Ascending aorta (tissue), 2 donors: ENCODE measurements at regions not wholly inside any gene's neighbourhood (a gene's known extent, or its start where the extent isn't known, plus 50 kb on each side); places are given as distances from the start of the nearest gene placed in this dataset.
"Not testable (repeated sequence)": the region's sequence is repeated elsewhere in the genome, so short reads cannot be mapped to it uniquely, and the experiment has no call there.

Source experiments
- DNase-seq, 2 donors: peaks; one replicate each; pipeline ENCODE4 v3.0.0-alpha.2; 2019; ENCODE audit warnings: low spot score in 2 of 2
- H3K27ac ChIP-seq, 2 donors: fragments of 200-600 bp; sonication (generic); one replicate each; pipeline ENCODE4 v1.5.1; 2016 to 2017; ENCODE audit warnings: mild to moderate bottlenecking in 1 of 2
- H3K27me3 ChIP-seq: fragments of 200-600 bp; sonication (generic); one replicate; pipeline ENCODE4 v1.5.1; 2017
- H3K36me3 ChIP-seq, 2 donors: fragments of 200-600 bp; sonication (generic); one replicate each; pipeline ENCODE4 v1.5.1; 2016
- H3K4me1 ChIP-seq, 2 donors: fragments of 200-600 bp; sonication (generic); one replicate each; pipeline ENCODE4 v1.5.1; 2016 to 2017; ENCODE audit warnings: mild to moderate bottlenecking in 1 of 2
- H3K4me3 ChIP-seq, 2 donors: fragments of 200-600 bp; sonication (generic); one replicate each; pipeline ENCODE4 v1.5.1; 2016 to 2017; ENCODE audit warnings: mild to moderate bottlenecking in 1 of 2
- H3K9me3 ChIP-seq, 2 donors: fragments of 200-600 bp; sonication (generic); one replicate each; pipeline ENCODE4 v1.5.1; 2016
- intact Hi-C: fragments of 100-400 bp; cut with DNase I; formaldehyde crosslinking; loops from one replicate; pipeline ENCODE4 v1.15.1; 2023
- TF ChIP-seq, protein P1 (sequence below), 3 experiments: fragments of 200-600 bp in 2 of 3; fragments of 450-650 bp in 1 of 3; sonication (generic) in 2 of 3; IDR thresholded peaks; one replicate each; pipeline ENCODE4 v1.5.1; 2016 to 2019; ENCODE audit warnings: antibody characterized with exemption in 3 of 3, mild to moderate bottlenecking in 1 of 3, moderate library complexity in 1 of 3

DNA sequence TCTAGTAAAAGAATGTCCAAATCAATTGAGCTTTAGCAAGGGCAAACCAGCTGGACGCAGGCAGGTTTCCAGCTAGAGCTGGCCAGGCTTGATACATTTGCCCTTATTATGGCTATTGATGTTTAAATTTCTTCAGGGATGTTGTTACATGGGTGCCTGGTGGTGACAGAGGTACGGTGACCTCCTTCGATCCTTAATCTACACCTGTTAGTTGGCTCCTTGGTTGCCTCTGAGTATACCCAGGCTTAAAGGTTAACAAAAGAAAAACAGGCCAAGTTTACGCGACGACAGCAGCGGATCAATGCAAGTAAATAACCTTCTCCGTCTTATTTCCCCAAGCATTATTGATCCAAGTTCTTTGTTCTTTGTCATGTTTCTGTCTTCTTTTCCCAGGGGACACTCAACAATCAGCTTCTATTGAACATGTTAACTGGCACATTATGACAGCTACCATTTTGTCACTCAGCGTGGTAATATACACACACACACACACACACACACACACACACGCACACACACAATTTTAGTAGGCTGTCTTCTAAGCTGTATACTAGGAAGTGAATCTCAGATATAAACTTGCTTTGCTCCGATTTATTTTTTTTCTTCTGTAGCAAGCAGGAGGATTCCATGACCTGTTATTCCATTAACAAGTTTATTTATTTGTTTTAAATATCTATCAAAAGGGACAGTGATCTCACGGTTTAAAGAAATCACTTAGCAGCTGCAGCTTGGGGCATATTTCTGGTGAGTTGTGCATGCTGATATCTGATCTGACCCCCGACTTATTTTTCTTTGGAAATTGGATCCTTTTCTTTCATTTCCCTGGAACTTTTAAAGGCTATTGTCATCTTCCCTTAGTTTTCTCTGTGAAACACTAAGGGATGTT lies 844.7 kb downstream of the MCTP2 start:
- Histone ChIP-seq H3K4me3 (no peak overlapping the region), H3K9me3 (no peaks in the 10 kb centered on the region), H3K27ac (no peak overlapping the region), H3K4me1 (peaks cover 0 to 4% of the 10 kb centered on the region in 2 donors), H3K27me3 (no peaks in the 10 kb centered on the region), H3K36me3 (no peaks in the 10 kb centered on the region)
- intact Hi-C loops, result no loop called here
- TF ChIP-seq, protein P1, sequence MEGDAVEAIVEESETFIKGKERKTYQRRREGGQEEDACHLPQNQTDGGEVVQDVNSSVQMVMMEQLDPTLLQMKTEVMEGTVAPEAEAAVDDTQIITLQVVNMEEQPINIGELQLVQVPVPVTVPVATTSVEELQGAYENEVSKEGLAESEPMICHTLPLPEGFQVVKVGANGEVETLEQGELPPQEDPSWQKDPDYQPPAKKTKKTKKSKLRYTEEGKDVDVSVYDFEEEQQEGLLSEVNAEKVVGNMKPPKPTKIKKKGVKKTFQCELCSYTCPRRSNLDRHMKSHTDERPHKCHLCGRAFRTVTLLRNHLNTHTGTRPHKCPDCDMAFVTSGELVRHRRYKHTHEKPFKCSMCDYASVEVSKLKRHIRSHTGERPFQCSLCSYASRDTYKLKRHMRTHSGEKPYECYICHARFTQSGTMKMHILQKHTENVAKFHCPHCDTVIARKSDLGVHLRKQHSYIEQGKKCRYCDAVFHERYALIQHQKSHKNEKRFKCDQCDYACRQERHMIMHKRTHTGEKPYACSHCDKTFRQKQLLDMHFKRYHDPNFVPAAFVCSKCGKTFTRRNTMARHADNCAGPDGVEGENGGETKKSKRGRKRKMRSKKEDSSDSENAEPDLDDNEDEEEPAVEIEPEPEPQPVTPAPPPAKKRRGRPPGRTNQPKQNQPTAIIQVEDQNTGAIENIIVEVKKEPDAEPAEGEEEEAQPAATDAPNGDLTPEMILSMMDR (IDR thresholded peaks at IDR 0.05), result no peak
- no peak for DNase-seq

DNA sequence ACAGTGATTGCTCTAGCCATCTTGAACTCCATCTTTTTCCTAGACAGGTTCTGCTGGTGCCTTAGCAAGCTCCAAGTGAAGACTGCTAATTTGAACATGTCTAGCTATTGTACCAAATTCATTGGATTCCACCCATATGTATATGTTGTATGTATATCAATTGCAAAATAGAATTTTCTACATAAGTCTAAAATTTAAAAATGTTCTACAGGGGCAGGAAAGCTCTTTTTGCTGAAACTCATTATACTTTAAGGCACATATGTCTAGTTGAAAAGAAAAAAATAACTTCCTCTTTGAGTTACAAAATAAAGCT lies 845.3 kb downstream of the MCTP2 start:
- no peaks in the 10 kb centered on the region for H3K9me3 ChIP-seq
- intact Hi-C loops, result no loop called here

DNA sequence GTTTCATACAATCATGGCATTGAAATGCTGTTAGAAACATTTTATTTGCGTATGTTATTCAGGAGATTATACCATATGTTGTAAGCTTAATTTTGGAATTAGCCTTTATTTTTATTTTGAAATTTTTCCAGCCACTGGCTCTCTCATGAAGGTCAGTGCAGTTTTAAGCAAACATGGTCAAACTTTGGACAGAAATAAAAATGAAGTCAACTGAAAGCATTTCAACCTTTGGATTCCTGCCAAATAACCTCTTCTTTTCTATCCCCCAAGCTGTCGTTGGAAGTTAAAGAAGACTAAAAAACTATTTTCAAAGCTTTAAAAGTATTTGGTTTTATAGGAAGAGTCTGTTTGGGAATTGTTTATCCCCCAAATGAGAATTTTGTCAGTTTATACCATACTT lies 846.6 kb downstream of the MCTP2 start:
- no peak overlapping the region for H3K4me3 ChIP-seq

More for the DNA sequence above, 845.3 kb downstream of the MCTP2 start:
- Histone ChIP-seq H3K4me1 (peaks cover 0 to 2% of the 10 kb centered on the region in 2 donors), H3K27ac (no peak overlapping the region), H3K27me3 (no peaks in the 10 kb centered on the region), H3K4me3 (no peak overlapping the region), H3K36me3 (no peaks in the 10 kb centered on the region)
- no peak for DNase-seq
- TF ChIP-seq, protein P1 (IDR thresholded peaks at IDR 0.05), result no peak

DNA sequence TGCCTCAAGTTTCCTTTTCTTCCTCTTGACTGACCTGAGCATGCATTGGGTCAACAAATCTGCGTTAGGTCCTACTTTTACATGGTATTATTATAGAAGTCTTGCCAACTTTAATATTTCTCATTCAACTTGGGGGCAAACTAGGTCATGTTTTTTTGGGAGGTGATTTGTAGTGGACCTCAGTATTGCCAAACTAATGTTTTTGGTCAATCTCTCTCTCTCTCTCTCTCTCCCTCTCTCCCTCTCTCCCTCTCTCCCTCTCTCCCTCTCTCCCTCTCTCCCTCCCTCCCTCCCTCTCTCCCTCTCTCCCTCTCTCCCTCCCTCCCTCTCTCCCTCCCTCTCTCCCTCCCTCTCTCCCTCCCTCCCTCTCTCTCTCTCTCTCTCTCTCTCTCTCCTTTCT lies 848.9 kb downstream of the MCTP2 start:
- H3K4me1 ChIP-seq, H3K9me3 ChIP-seq, H3K27me3 ChIP-seq, H3K27ac ChIP-seq, intact Hi-C loops, H3K4me3 ChIP-seq, DNase-seq, H3K36me3 ChIP-seq: not testable (repeated sequence)

More for the DNA sequence above, 846.6 kb downstream of the MCTP2 start:
- no peaks in the 10 kb centered on the region for H3K27me3 ChIP-seq
- TF ChIP-seq, protein P1 (IDR thresholded peaks at IDR 0.05), result no peak
- H3K36me3 ChIP-seq, result no peaks in the 10 kb centered on the region
- no peak for DNase-seq
- no peaks in the 10 kb centered on the region for H3K9me3 ChIP-seq
- peaks cover 0 to 2% of the 10 kb centered on the region in 2 donors for H3K4me1 ChIP-seq
- H3K27ac ChIP-seq, result no peak overlapping the region
- intact Hi-C loops, result no loop called here

DNA sequence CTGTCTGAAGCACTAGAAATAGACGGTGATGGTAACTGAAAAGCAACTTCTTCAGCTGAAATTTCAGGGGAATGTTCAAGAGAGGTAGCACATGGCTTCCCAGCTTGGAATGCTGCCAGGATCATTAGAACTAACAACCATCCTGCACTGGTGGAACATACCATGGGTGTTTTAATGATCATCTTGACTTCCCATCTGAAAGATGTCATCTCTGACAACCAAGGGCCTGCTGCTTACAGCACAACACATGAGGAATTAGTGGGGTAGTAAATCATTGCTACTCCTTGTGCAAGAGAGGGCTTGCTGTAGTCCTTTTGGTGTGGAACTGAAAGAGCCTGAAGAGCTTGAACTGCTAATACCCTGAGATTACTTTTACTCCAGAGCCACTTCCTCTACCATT lies 853.7 kb downstream of the MCTP2 start:
- no peaks in the 10 kb centered on the region for H3K4me1 ChIP-seq
- intact Hi-C loops, result no loop called here
- DNase-seq, result no peak
- no peaks in the 10 kb centered on the region for H3K27me3 ChIP-seq
- no peak overlapping the region for H3K4me3 ChIP-seq
- TF ChIP-seq, protein P1 (IDR thresholded peaks at IDR 0.05), result no peak
- no peaks in the 10 kb centered on the region for H3K36me3 ChIP-seq
- H3K27ac ChIP-seq, result no peak overlapping the region
- no peaks in the 10 kb centered on the region for H3K9me3 ChIP-seq

DNA sequence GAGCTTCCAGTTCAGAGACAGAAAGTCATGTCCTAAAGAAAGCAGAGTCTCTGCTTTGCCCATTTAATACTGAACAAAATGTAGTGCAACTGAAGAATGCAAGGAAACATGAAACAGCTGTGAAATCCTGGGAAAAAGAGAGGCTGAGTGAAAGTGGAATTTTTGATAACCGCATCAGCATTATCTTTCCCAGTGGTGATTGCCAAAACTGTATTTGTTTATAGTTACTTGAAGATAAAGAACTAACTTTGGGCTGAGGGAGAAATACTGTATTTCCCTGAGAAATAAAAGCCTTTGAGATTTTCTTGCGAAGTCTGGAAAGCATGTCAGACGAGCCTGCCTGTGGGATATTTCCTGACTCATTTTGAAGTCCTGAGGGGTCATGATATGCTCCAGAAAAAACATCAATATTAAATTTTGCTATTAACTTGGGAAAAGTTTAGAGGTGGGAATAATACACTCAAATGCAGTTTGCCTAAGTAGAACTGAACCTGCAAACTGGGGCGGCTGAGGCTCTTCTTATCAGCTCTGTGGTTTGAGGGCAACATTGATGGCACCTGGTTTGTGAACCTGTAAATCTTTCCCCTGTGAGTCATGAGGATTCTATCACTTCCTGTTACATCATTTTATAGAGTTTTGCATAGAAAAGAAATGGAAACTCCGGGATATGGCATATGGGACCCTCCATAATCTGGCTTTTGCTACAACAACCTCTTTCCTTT lies 855.3 kb downstream of the MCTP2 start:
- Histone ChIP-seq H3K4me1 (no peaks in the 10 kb centered on the region), H3K36me3 (no peaks in the 10 kb centered on the region), H3K27ac (no peak overlapping the region), H3K9me3 (no peaks in the 10 kb centered on the region), H3K27me3 (no peaks in the 10 kb centered on the region), H3K4me3 (no peak overlapping the region)
- intact Hi-C loops, result no loop called here
- TF ChIP-seq, protein P1 (IDR thresholded peaks at IDR 0.05), result no peak
- DNase-seq, result no peak
